ENCODE measurements at regions not wholly inside any gene's neighbourhood (a gene's known extent, or its start where the extent isn't known, plus 50 kb on each side); places are given as distances from the start of the nearest gene placed in this dataset.
"Not testable (repeated sequence)": the region's sequence is repeated elsewhere in the genome, so short reads cannot be mapped to it uniquely, and the experiment has no call there.

DNA sequence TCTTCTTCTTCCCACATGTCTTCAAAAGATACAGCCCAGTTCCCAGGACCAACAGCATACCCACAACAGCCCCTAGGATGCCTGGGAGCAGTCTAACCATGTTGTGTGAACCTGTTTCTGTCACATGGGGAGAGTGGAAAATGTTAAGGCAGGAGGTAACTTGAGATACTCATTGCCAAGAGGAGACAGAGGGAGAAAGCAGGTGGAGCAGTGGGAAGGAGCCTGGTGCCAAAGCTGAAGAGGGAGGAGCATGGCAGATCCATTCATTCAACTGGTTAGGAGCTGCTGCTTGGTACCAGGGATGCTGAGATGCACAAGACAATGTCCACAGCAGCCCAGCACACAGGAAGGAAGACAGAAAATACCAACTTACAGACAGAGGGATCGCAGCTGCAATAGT is 149.8 kb upstream of the ETV3 start:
- no peak for DNase-seq

DNA sequence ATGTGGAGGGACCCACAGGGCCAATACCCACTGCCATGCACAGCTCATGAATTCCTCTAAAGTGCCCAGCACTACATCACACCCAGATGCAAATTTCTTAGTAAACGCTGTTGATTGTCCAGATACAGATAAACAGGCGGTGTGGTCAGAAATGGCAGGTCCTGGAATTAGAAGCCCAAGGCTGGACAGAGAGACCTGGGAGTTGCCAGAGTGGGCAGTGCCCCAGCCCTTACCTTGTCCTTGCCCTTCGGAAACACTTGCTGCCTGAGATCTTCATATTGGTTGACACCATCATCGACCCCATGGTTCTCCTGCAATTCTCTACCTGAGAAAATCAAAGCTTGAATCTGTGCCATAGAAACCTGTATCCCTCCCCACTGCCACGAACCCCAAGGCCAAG is 149.3 kb upstream of the ETV3 start:
- DNase-seq = no peak

DNA sequence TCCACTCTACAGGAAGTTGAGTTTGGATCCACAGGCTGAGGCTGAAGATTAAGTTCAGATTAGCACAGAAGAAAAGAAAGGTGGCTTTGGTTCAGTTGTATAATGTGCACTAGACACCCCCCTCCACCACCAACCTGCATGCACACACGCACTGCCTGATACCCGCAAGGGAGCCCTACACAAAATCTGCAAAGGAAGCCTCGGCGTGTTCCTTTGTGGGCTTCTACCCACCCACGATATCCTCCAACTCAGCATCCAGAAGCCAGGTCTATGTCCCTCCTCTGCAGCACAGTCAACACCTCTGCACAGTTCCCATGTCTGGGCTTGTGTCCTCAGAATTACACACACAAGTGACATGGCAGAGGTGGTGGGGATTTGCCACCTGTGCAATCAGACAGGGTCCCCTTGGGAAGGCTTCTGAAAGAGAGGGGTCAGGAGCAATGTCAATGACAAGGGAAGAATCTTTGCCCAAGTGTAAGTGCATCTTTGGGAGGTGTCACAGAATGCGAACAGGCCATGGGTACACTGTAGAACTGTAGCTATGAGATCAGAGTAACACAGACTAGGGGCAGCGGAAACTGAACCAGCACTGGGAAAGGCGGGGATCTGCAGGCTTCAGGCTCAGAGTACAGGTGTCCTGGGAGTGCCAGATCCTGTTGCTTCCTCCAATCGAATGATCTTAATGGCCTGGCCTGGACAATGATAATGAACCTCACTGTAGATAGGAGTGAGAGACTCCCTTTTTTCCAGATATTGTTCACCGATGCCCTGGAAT is 148.6 kb upstream of the ETV3 start:
- no peak for DNase-seq

- no peak for DNase-seq
Observed at GRCh38 chr1:157286096-157286495, 147.9 kb upstream of the ETV3 start.

DNA sequence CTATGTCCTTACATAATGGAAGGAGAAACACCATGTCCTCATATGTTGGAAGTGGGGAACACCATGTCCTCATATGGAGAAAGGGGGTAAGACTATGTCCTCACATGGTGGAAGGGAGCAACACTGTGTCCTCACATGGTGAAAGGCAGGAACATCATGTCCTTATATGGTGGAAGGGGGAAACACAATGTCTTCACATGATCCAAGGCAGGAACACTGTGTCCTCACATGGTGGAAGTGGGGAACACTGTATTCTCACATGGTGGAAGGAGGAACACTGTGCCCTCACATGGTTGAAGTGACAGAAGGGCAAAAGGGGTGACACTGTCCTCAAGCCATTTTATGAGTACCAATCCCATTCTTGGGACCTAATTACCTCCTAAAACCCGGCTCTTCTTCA is 146.3 kb upstream of the ETV3 start:
- no peak for DNase-seq

GRCh38 chr1:157279802-157280140 is 141.6 kb upstream of the ETV3 start:
- no peak for DNase-seq

DNA sequence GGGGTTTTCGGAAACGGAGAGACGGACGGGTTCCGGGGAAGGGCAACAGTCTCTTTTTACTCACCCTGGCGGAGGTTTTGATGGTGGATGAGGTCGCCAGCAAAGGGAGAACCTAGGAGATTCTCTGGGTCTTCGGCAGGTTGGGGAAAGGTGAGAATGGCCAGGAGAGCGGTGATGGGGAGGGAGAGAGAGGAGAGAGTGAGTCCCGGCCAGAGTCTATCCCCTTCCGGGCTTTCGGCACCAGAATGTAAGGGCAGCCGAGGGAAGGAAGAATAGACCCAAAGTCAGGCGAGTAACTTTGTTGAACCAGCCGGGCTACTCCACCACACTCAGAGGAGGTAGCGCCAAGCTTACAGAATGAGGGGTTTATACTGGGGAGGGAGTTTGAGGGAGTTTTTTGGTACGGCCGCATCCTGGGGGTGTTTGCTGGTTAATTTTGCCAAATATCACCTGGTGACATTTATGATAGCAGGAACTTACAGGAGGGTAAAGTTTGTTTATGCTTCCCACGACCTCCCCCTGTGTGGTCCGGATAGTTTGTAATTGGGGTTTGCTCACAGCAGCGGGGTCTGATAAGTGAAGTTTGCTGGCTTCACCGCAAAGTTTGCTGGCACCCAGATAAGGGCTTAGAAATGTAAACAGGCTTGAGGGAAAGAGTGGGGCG is 141.1 kb upstream of the ETV3 start:
- no peak for DNase-seq

DNA sequence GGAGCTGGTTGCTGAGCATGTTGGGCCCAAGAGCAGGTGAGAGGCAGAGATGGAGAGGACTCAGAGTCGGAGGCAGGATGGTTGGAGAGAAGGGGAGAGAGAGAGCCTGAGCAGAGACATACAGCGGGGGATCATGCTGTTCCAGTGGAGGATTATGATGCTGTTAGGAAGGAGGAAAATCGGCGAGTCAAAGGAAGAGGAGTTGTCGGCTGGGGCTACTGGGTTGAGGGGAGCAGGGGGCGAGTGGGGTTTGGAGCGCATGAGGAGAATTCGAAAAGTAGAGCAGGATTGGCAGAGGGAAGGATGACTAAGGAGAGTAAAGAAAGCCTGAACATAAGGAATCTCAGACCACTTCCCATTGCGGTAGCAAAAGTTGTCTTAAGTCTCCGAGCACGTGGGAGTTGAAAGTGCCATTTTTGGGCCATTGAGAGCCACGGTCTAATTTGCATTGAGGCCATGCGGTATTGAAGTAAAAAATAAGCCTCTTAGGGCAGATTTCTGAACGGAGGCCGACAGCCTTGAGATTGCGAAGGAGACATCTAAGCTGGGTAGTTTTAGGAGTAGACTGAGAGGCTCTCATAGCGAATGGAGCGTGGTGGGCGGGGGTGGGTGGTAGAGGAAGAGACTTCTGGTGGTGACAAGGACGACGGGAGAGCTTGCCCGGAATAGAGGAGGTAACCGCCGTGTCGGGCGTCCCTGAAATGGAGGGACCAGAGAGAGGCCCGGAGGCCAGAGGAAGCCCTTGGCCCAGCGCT is 140.4 kb upstream of the ETV3 start:
- DNase-seq = no peak

DNA sequence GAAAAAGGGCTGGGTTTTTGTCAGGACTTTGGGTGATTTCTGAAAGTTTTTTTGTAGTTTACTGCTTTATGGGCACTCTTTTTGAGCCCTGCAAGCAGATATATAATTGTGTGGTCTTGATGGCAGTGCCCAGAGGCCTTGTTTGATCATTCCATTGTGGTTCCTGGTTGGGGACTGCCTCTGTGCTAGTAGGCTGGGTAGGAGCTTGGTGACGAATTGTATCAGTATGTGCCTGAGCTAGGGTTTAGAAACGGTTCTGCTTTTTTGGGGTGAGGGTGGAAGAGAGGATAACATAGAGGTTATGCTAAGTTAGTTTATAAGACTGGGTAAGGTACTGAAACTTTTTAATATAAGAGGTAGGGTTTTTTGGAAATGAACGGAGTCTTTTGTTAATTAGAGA is 139.7 kb upstream of the ETV3 start:
- DNase-seq = no peak

- DNase-seq = no peak
Observed at GRCh38 chr1:157277281-157277680, 139.1 kb upstream of the ETV3 start.

- DNase-seq = no peak
Observed at GRCh38 chr1:157274698-157275534, 136.7 kb upstream of the ETV3 start.

- DNase-seq = no peak
Observed at GRCh38 chr1:157272729-157273524, 134.7 kb upstream of the ETV3 start.

DNA sequence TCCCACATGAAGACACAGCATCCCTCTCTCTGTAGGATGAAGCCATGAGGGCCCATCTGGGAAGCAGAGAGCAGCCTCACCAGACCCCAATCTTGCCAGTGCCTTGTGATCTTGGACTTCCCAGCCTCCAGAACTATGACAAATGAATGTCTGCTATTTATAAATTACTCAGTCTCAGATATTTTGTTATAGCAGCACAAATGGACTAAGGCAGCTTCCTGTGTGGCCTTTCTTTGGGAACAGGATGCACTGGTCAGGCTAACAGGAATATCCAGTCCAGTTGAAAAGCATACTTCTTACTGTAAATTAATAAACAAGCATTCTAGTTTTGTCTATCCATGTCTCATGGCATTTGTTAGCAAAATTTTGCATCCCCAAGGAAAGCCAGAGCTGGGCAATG is 134.1 kb upstream of the ETV3 start:
- no peak for DNase-seq

- DNase-seq = no peak
Observed at GRCh38 chr1:157270705-157271274, 132.6 kb upstream of the ETV3 start.

- DNase-seq = no peak
Observed at GRCh38 chr1:157269656-157270375, 131.6 kb upstream of the ETV3 start.

GRCh38 chr1:157262891-157263290 is 124.7 kb upstream of the ETV3 start:
- DNase-seq = no peak

- no peak for DNase-seq
Observed at GRCh38 chr1:157262422-157262821, 124.2 kb upstream of the ETV3 start.

DNA sequence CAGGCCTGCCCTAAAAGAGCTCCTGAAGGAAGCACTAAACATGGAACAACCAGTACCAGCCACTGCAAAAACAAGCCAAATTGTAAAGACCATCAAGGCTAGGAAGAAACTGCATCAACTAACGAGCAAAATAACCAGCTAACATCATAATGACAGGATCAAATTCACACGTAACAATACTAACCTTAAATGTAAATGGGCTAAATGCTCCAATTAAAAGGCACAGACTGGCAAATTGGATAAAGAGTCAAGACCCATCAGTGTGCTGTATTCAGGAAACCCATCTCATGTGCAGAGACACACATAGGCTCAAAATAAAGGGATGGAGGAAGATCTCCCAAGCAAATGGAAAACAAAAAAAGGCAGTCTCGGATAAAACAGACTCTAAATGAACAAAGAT is 117.7 kb upstream of the ETV3 start:
- not testable (repeated sequence) for DNase-seq

DNA sequence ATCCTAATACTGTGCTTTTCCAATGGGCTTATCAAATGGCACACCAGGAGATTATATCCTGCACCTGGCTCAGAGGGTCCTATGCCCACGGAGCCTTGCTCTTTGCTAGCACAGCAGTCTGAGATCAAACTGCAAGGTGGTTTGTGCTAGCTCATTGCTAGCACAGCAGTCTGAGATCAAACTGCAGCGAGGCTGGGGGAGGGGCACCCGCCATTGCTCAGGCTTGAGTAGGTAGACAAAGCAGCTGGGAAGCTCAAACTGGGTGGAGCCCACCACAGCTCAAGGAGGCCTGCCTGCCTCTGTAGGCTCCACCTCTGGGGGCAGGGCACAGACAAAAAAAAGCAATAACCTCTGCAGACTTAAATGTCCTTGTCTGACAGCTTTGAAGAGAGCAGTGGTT is 116.0 kb upstream of the ETV3 start:
- DNase-seq = not testable (repeated sequence)

GRCh38 chr1:157252473-157252872 is 114.3 kb upstream of the ETV3 start:
- DNase-seq = no peak

DNA sequence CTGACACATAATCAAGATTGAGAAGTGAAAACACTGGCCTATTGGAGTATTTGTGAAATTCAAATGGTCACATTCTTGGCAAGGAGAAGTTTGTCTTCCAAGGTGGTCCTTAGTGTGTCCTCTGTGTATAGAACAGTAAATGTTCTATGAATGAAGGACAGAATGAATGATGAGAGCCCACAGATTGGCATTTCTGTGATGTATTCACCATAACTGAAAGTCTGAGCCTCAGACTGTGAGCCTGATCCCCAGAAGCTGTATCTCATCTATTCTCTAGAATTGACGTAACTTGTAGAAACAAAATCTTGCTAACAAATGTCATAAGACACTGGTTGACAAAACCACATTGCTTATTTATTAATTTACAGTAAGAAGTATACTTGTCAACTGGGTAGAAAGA is 111.5 kb upstream of the ETV3 start:
- no peak for DNase-seq
